Epidermal melanocyte (primary cell): ENCODE measurements at regions not wholly inside any gene's neighbourhood (a gene's known extent, or its start where the extent isn't known, plus 50 kb on each side); places are given as distances from the start of the nearest gene placed in this dataset.
"Not testable (repeated sequence)": the region's sequence is repeated elsewhere in the genome, so short reads cannot be mapped to it uniquely, and the experiment has no call there.

ENCODE experiments used
- DNase-seq: peaks from one replicate; pipeline ENCODE4 v3.0.0; 2011; ENCODE audit warnings: low spot score; ENCODE audit not compliant: insufficient read length

GRCh38 chr9:135273008-135273407 is 185.5 kb downstream of the OLFM1 start:
- no peak for DNase-seq

DNA sequence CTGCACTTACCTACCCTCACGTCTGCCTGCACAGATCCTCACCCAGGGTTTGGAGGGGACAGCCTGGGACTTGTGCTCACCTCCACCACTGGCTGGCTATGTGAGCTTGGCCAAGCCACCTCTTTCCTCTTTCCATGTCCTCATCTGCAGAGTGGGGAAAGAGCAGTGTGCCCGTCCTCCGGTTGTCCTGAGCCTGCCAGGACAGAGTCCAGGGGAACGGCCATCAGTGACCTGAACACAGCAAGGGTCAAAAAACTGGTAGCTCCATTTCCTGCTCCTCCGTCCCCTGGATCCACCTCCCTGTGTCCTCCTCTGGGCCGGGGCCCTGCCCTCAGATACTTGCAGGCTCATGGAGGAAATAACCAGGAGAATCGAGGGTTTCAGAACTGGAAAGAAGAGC is 187.7 kb downstream of the OLFM1 start:
- no peak for DNase-seq

DNA sequence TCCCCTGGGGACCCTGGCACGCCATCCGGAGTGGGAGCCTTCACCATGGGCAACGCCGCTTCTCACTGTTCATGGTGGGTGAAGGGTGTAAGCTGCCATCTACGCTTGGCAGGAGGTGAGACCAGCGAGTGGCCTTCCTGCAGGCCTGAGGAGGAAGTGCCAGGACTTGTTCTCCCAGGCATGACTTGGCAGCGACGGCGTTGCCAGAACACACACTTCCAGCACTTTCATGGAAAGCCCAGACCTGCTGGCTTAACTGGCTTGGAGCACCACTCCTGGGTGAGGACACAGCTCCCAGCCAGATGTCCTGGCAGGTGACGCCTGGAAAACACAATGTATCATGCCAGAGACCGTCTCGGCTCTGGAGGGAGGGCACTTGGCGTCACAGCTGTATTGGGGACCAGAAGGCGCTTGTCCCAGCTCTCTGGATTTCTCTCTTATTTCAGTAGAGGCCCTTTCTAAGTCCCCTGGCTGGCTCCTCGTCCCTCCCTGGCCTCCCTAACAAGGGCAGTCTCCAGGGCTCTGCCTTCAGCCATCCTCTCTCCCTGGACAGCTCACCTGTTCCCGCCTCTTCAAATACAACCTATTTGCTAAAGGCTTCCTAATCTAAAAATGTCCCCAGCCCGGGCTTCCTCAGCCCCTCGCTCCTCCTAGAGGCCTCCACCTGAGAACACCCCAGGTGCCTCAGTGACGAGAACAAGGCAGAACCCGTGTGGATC is 188.3 kb downstream of the OLFM1 start:
- no peak for DNase-seq

GRCh38 chr9:135277219-135278201 is 190.0 kb downstream of the OLFM1 start:
- DNase-seq = no peak

DNA sequence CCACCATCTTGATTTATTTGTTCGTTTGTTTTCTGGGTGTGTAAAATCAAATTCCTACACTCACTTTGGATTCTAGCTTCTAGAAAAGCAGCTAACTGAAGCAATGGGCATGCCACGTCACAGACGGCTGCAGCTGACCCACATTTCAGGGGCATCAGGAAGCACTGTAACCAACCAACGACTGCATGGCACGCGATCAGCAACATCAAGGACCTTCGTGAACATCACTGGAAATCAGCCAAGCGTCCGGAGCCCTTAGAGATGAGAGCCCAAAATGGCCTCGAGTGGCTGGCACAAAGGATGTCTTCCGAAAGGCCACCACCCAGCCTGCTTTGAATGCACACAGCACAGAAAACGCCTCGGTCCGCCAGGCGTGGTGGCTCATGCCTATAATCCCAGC is 191.1 kb downstream of the OLFM1 start:
- DNase-seq = no peak

- DNase-seq = no peak
Observed at GRCh38 chr9:135279385-135279784, 191.9 kb downstream of the OLFM1 start.

GRCh38 chr9:135279834-135280393 is 192.4 kb downstream of the OLFM1 start:
- no peak for DNase-seq

DNA sequence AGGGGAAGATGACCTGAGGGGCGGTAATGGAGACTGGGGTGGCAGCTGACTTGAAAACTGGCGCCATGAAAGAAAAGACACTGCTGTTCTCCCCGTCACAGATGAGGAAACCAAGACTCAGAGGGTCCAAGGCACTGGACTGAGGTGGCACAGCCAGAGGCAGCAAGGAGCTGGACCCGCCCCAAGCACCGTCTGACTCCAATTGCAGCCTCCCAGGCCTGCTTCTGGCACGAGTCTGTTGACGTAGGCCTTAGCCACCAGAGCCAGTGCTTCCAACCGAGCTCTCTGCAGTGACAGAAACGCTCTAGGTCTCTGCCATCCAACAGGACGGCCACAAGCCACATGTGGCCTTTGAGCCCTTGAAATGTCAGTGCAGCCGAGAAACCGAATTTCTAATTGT is 193.2 kb downstream of the OLFM1 start:
- DNase-seq = no peak

GRCh38 chr9:135281151-135281550 is 193.7 kb downstream of the OLFM1 start:
- no peak for DNase-seq

GRCh38 chr9:135281791-135282737 is 194.6 kb downstream of the OLFM1 start:
- DNase-seq = no peak

- DNase-seq = no peak
Observed at GRCh38 chr9:135282808-135283207, 195.3 kb downstream of the OLFM1 start.

DNA sequence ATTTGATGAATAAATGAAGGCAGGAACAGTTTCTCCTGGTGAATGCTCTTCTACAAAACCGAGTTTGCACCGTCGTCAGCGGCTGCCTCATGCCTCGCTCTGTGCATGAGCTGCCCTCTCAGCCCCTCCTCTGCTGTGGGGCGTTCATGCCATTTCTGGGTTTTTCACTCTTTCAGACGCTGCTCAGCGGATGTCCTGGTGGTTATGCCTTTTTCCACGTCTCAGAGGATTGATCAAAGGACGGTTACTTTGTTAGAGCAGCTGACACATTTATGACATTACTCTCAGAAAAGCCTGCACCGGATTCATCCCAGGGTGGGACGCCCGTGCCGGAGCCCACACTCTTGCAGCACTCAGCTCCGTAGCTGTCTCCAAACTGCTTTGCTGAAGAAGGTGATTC is 195.9 kb upstream of the PPP1R26 start:
- DNase-seq = no peak

GRCh38 chr9:135284386-135285134 is 195.0 kb upstream of the PPP1R26 start:
- DNase-seq = no peak

DNA sequence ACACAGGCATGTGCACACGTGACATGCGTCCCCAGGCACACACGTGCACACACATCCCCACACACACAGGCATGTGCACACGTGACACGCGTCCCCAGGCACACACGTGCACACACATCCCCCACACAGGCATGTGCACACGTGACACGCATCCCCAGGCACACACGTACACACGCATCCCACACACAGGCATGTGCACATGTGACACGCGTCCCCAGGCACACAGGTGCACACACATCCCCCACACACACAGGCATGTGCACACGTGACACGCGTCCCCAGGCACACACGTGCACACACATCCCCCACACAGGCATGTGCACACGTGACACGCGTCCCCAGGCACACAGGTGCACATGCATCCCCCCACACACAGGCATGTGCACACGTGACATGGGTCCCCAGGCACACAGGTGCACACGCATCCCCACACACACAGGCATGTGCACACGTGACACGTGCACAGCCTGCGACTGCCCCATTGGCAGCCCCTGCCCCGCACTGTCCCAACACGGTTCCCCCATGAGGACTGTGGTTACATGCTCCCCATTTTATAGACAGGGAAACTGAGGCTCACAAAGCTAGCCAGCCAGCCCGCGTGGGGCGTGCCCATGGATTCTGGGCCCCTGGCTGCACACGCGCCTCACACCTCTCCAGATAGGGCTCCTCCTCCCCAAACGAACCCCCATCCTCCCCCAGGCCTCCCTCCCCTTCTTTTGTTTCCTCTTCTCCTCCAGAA is 193.2 kb upstream of the PPP1R26 start:
- not testable (repeated sequence) for DNase-seq

DNA sequence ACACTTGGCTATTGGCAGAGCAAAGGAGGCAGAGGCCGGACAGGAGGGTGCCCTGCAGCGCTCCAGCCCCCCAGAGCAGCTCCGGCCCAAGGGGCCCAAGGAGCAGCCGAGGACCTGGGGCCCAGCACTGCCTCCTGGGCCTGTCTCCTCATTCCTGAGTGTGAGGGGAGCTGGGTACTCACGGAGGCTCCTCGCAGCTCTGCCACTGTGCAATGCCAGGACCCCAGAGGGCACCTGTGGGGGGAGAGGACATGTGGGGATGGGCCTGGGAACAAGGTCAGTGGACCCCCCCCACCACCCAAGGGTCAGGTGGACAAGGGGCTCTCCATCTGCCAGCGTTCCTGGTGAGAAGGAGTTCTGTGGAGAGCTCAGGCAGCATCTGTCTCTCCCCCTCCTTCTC is 192.6 kb upstream of the PPP1R26 start:
- no peak for DNase-seq

GRCh38 chr9:135287627-135288026 is 192.0 kb upstream of the PPP1R26 start:
- no peak for DNase-seq

GRCh38 chr9:135288054-135288453 is 191.5 kb upstream of the PPP1R26 start:
- DNase-seq = no peak

- no peak for DNase-seq
Observed at GRCh38 chr9:135289081-135289491, 190.5 kb upstream of the PPP1R26 start.

GRCh38 chr9:135290086-135290485 is 189.5 kb upstream of the PPP1R26 start:
- DNase-seq = no peak

DNA sequence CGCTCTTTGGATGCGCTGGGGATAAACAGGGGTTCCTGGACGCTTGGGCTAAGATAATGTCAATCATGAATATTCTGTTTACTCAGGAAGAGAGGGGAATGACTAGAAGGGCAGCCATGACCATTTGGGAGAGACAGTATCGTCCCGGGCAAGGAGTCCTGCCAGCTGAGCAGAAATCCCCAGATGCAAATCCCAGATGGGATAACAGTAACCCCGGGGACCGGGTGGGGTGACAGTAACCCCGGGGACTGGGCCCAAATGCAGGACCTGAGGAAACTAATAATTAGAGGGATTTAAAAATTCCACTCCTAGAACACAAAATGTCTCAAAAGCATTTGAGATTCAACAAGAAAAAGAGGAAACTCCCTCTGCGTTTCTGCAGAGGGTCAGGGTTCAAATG is 189.0 kb upstream of the PPP1R26 start:
- no peak for DNase-seq
